ENCODE measurements at regions not wholly inside any gene's neighbourhood (a gene's known extent, or its start where the extent isn't known, plus 50 kb on each side); places are given as distances from the start of the nearest gene placed in this dataset.

DNA sequence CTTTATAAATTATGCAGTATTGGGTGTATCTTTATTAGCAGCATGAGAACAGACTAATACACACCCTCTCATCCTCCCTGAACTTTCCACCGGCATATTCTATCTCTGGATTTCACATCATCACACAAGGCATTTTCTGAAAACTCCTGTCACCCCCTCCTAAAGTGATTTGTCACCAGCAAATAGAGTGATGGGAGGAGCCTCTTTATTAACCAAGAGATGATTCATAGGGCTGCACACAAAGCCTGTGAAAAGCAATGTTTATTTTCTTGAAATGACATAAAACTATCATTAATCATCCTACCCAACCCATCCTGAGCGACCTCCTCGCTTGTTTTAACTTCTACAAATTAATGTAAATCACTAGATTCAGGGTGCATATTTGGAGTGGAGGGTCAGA is 394.7 kb upstream of the SULF2 start:
- DNase-seq (ENCODE audit: low spot score): peak; percentile 26

DNA sequence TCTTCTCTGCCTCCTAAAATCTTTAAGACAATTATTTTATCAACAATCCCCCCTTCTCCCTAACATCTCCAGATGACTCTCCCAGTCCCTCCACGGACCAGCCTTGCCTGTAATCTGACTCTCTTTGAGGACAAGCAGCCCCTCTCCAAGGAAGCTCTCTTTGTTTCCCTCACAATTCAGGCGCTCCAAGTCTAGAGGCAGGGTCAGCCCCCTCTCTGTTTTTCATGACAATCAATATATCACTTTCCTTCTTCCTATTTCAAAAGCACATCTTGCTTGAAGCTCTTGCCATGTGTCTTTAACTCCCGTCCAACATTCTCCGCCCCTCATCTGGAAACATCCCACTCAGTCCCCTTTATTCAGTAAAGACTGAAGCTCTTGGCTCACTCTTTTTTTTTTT is 393.4 kb upstream of the SULF2 start:
- no peak for DNase-seq (ENCODE audit: low spot score)

DNA sequence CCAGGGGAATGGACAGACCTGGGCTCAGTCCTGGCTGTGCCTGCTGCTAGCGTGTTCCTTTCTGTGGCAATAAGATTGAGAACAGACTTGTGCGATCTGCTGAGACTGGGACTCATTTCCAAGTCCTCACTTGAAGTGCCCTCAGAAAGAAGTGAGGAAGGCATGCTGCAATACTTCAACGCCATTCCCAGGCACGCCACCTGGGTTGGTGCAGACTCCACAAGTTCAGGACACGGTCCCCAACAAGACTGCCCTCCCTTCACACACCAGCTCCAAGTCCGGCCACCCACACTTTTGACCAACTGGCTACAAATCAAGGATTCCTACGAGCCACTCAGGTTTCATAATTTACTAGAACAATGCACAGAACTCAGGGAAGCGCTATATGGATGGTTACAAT is 391.8 kb upstream of the SULF2 start:
- no peak for DNase-seq (ENCODE audit: low spot score)

DNA sequence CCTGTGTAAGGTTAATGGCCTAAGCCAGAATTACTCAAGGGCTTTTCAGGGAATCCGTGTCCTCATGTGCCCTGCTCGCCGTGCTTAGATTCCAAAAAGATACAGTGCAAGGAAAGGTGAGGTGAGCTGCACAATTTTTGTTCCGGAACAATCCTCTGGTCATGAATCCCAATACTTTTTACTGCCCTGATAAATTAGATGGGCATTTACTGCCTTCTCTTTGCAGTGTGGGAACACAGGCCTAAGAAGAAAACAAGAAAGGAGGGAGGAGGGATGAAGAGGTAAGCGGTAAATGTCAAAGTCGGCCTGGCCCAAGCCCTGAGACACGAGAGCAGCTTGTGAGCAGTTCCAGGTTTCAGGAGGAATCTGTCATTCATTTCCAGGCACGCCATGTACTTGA is 390.9 kb upstream of the SULF2 start:
- DNase-seq (ENCODE audit: low spot score): no peak

DNA sequence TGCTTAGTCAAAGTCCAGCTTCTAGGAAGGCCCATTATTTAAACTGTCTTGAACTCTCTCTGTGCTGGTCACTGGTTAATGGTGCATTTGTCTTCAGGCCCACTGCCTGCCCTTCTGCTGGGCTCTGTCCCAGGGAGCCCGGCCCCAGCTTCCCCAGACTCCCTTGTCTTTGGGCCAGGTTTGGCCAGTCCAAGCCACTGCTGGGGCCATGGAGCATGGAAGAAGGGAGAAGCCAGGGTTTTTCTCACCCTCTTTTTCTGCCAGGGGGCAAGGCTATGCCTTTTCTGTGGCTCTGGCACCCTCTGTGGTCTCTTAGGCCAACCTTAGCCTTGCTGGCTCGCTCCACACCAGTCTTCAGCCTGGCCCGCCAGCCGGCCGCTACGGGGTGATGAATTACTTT is 390.0 kb upstream of the SULF2 start:
- DNase-seq (ENCODE audit: low spot score): no peak

DNA sequence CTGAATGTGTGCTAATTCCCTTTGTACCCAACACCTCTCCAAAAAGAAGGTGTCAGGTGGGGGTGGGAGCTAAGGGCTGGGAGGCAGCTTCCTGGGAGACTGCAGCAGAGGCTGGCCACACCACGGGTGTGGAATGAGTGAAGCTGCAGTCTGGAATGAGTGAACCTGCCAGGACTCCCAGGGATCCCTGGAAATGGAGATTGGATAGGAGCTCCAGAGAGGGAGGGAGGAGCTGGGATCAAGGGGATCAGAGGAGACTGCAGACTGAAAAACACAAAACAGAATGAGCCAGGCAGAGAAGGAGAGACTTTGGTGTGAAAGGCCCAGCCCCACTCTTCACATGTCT is 387.0 kb upstream of the SULF2 start:
- DNase-seq (ENCODE audit: low spot score): no peak

DNA sequence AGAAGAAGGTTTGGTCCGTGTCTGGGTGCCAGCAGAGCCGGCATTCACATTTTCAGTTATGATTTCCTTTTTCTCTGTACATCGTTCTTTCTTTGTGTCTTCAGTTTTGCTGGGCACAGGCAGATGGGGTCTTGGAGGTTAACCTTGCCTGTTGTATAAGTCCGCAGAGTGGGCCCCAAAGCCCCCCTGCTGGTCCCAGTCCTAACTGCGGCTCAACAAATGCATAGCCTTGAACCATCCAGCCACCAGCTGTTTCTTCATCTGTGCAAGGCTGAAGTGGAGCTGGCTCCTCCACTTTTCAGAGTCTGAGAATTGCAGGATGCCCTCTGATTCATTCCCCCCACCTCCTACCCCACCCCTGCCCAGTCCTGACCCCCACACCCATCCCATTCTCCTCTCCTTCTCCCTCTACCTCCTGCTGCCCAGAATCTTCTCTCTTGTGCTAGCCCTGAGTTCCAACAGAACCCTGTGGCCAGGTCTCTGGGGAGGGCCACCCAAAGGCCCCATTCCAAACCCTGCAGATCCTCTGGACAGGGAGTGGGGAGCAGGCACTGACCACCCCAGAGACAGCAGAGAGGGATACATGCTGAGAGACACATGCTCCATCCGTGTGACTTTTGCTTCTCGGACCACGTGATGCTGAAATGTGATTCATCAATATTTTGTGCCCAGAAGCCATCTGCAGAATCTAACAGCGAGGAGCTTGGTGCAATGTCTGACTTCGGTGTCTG is 386.5 kb upstream of the SULF2 start:
- no peak for DNase-seq (ENCODE audit: low spot score)

DNA sequence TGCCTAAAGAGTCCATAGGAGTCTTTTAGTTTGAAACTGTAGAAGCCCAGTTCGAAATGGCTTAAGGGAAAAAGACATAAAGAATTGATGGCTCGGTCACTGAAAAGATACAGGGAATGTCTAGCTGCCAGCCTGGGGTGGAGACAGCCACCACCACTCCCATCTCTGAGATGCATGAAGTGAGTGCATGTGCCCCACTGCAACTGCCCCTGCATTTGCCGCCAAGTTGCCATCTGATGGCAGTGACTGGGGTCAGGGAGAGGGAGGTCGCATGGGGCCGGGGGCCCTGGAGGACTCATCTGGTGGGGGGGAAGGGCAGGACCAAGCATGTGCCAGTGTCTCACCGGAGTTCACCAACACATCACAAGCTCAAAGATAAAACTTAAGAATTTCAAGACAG is 385.8 kb upstream of the SULF2 start:
- no peak for DNase-seq (ENCODE audit: low spot score)

DNA sequence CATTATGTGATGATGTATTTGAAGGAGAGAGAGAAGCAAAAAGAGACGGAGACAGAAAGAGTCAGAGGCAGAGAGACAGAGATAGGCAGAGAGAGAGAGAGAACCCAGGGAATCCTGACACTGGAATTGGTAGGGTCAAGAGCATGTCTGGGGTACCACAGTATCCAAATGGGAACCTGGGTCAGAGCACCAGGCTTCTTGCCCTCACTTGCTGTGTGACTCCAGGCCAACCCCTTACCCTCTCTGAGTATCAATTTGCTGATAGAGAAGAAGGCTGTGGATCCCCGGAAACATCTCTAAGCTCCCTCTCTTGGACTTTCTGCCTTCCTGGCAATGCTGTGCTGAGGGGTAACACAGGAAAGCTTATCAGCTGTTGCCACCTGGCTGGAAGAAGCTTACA is 385.3 kb upstream of the SULF2 start:
- DNase-seq (ENCODE audit: low spot score): no peak

DNA sequence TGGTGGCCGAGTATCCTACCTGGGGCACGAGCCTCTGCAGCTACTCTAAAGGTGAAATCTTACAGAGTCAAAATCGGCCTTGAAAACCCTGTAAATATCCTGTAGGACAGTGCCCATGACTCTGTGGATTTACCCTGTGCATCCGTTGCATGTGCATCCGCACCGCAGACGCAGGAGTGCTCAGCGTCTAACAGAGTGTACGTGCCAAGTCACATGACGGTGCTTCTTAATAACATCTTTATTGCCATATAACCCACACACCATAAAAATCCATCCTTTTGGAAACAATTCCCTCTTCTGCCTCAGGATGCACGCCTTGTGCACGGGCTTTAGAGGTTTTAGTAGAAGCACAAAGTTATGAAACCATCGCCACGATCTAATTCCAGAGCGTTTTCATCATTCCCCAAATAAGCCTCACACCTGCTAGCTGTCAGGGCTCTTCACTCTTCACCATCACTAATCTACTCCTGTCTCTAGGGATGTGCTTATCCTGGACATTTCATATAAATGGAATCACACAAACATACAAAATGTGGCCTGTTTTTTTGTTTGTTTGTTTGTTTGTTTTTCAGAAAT is 384.5 kb upstream of the SULF2 start:
- no peak for DNase-seq (ENCODE audit: low spot score)

DNA sequence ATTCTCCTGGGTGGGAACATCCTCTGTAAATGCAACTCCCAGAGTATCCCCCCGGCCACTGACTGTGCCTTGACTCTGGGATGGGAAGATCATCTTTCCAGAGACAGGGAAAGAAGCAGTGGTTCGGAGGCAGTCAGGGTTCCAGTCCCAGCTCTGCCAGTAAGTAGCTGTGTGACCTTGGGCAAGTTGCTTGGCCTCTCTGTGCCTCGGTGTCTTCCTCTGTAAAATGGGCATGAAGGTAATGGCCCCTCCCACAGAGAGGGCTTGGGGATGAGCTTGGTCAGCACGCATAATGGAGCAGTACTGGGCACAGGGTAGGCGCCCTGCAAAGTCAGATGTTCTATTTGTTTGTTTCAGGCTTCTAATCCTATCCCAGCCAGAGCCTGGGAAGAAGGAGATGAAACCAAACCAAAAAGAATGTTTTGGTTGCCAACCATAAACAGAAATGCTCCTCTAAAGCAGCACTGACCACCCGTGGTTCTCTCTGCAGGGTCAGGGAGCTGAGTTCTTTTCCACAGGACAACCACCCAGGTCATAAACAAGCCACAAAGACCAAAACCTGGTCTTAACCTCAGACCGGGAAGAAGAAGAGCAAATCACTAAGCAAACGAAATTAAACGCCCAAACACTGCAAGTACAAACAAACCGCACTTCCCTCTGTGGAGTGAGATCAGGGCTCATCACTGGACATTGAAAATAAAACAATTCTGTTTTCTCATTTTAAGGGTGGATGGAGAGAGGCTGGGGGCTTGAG is 381.0 kb upstream of the SULF2 start:
- no peak for DNase-seq (ENCODE audit: low spot score)

DNA sequence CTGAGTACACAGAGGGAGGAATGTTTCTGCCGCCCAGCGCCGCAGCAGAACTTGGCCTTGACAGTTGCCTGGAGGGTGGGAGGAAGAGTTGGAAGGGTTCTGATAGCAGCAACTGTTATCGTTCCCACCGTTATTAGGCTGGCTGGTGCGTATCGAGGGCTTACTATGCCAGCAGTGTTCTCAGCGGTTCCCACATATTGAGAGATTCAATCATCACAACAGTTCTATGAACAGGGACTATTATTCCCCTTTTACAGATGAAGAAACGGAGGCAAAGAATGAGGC is 380.1 kb upstream of the SULF2 start:
- no peak for DNase-seq (ENCODE audit: low spot score)

DNA sequence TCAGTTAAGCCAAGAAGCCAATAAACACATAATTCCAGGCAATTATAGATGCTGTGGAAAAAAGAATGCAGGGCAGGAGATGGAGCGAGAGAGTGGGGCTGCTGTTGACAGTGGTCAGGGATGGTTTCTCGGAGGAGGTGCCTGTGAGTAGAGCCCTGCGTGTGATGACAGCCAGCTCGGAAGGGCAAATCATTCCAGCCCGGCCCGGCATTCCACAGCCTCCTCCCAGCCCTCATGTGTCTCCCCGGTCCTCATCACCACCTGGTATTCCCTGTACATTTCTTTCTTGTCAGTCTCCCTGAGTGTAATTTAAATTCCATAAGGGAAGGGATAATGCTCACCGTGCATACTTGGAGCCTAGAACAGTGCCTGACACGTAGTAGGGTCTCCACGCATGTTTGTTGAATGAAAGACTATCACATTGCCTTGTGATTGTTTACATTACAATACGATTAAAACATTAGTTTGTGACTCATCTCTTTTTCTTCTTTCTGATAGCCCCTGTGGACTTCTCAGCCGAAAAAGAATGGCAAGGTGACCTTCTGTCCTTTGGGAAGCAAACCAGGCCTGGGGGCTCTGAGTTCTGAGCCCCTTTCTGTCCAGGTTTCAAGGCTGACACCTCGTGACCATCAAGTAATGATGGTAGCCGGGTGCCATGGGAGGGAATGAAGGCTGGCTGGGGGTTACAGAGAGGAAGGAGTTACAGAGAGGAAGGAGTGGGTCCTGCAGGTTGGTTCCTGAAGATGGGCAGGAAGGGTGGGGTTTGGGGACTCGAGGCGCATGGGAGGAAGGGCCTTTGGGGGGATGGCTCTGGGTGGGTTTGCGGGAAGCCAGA is 379.5 kb upstream of the SULF2 start:
- no peak for DNase-seq (ENCODE audit: low spot score)

DNA sequence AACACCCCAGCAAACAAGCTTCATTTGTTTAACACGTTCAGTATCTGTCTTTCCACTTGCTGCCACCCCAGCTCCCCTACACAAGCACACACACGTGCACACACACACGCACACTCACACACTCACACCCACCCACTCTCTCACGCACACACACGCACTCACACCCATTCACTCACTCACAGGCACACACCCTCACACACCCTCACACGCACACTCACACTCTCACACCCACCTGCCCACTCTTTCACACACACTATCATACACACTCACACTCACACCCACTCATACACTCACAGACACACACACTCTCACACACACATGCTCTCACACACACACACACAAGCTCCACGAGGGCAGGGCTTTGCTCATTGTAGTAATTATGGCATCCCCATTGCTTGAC is 378.8 kb upstream of the SULF2 start:
- DNase-seq (ENCODE audit: low spot score): no peak

DNA sequence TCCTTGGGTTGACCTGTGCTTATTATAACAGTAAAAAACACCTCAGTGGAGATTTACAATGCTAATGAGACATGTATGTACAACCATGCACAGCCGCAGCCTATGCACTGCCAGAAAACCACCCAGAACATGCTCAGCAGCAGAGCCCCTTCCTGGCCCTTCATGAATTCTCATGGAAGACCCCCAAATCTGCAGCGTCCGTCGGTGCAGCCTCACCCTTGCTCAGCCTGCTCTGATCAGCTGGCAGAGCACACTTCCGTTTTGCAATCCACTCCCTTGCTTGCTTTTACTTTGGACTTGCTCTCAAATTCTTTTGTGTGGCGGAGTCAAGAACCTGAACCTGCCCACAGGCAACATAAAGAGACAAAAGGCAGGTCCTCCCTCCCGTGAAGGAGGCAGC is 378.2 kb upstream of the SULF2 start:
- no peak for DNase-seq (ENCODE audit: low spot score)

DNA sequence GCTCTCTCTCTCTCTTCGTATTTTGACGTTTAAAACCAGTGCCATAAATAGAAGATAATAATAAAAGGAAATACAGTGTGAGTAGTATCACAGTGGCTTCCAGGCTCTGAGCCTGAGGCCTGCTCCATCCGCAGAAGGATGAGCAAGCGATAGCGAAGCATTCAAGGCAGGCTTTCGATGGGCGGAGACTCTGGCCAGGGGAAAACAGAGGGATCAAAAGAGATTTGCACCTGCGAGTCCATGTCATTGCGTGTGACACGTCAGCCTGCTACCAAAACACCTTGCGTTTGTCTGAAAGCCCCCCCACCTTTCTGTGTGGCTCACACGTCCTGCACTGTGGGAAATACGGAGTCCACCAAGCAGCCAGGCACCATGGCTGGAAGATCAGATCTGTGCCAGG is 377.3 kb upstream of the SULF2 start:
- DNase-seq (ENCODE audit: low spot score): no peak

DNA sequence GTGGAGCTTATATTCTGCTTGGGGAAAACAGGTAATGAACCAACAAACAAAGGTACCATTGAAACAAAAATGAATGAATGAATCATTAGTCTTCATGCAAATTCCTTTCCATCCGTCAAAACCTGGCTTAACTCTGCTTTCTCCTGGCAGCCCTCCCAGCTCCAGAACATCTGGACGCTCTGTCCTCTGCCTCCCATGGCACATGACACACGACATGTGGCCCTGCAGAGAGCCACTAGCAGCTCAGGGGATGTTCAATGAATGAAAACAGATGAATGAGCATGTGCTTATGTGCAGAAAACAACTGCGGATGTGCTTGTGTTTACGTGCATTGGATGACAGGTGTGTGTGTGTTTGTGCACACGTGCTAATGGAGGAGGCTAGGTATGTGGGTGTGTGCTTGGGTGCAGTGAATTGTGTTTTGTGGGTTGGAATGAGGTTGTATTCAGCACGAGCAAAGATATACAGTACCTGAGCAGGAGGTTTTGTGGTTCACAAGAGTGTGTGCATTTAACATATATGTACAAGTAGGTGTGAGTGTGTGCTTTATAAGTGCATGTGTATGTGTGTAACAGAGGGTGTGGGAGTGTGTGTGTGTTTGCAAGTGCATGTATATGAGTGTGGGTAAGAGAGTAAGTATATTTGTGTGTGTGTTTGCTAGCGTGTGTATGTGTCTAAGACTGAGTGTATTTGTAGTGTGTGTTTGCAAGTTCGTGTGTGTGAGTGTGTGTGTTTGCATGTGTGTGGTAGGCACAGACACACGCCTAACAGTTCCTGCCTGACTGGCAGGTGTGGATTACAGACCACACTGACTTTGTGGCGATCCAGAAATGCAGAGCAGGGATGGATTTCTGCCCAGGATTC is 374.1 kb upstream of the SULF2 start:
- DNase-seq (ENCODE audit: low spot score): no peak

DNA sequence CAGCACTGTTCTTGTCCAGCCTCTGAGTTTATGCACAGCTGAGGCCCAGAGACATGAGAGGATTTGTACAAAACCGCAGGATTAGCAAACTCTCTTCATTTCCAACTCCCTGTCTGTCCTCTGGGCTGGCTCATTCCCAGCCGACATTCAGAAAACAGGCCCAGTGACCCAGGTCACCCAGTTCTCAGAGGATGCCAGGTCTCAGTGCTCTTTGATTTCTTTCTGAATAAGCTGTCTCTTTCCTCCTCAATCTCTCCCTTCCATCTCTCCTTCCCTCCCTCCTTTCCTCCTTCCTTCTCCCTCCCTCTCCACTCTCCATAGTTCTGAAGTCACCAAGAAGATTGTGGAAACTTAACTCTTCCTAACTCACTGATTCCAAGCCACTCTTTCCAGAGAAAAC is 372.7 kb upstream of the SULF2 start:
- DNase-seq (ENCODE audit: low spot score): no peak

DNA sequence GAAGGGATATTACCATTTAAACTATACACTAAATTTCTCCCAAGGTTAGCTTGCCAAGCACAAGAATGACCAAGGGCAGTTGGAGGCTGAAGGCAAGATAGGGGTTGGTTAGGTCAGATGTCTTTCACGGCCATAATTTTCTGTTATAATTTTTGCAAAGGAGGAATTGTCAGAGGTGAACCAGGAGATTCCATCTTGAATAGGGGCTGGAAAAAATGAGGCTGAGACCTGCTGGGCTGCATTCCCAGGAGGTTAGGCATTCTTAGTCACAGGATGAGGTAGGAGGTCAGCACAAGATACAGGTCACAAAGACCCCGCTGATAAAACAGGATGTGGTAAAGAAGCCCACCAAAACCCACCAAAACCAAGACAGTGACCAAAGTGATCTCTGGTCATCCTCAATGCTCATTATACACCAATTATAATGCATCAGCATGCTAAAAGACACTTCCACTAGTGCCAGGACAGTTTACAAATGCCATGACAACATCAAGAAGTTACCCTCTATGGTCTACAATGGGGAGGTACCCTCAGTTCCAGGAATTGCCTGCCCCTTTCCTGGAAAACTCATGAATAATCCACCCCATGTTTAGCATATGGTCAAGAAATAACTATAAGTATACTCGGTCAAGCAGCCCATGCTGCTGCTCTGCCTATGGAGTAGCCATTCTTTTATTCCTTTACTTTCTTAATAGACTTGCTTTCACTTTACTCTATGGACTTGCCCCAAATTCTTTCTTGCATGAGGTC is 371.8 kb upstream of the SULF2 start:
- no peak for DNase-seq (ENCODE audit: low spot score)

DNA sequence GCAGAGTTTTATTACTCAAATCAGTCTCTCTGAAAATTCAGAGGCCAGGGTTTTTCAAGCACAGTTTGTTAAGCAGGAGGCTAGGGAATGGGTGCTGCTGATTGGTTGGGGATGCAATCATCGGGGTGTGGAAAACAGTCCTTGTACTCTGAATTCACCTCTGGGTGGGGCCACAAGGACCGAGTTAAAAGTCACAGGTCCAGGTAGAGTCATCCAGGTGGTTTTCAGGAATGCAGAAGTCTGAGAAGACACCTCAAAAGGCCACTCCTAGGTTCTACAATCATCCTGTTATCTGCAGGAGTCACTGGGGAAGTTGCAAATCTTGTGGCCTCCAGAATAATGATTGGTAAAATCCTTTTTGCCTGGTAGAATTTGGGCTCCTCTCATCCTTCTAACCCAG is 371.2 kb upstream of the SULF2 start:
- DNase-seq (ENCODE audit: low spot score): no peak

DNA sequence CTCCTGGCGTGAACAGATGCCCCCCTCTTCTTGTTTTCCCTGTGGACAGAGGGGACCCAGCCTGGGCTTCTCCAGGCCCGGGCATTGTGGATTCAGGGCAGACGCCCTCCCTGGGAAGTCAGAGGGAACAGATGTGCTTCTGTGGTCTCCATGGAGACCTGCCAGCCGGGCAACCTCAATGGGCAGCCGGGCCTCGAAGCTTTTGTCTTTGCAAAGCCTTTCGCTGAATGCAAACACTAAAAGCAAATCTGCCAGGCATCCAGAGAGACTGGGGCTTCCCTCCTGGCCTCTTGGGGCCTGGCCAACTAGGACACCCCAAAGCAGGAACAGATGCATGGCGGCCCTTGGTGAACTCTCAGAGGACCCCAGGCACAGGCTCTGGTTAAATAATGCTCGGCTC is 370.0 kb upstream of the SULF2 start:
- no peak for DNase-seq (ENCODE audit: low spot score)

Measured in COLO829 (cell line).